ENCODE measurements at regions not wholly inside any gene's neighbourhood (a gene's known extent, or its start where the extent isn't known, plus 50 kb on each side); places are given as distances from the start of the nearest gene placed in this dataset.
"Not testable (repeated sequence)": the region's sequence is repeated elsewhere in the genome, so short reads cannot be mapped to it uniquely, and the experiment has no call there.

- intact Hi-C loops (cut with DNase I; ENCODE audit: low total_unique reads): no loop called here
Measured at GRCh38 chr9:102941868-102942267, 53.3 kb upstream of the CYLC2 start.

GRCh38 chr9:102922526-102922925 lies 72.6 kb upstream of the CYLC2 start:
- Histone ChIP-seq H3K36me3 (no peaks in the 10 kb centered on the region), H3K27ac (no peak overlapping the region), H3K27me3 (no peaks in the 10 kb centered on the region), H3K4me3 (no peak overlapping the region), H3K4me1 (no peaks in the 10 kb centered on the region), H3K9me3 (no peaks in the 10 kb centered on the region)
- 54 to 63% methylated on average over 1 of the region's 1 CpG for WGBS, 2 donors (ENCODE audit: low coverage in 1 of 2)
- TF ChIP-seq POLR2A (IDR thresholded peaks at IDR 0.05): no peak
- no peak for TF ChIP-seq POLR2AphosphoS5 (IDR thresholded peaks at IDR 0.05)
- no peak for TF ChIP-seq EP300 (IDR thresholded peaks at IDR 0.05; ENCODE audit: low read depth)
- no peak for TF ChIP-seq CTCF (IDR thresholded peaks at IDR 0.05)
- in situ Hi-C loops (cut with MboI; ENCODE audit: low pct_ligation_motif_present in 1 of 4, low pct_unique_long_range_greater_than_20kb in 1 of 4, low sequenced_read_pairs in 3 of 4): no loop called here
- intact Hi-C loops (cut with DNase I; ENCODE audit: low total_unique reads): no loop called here
- no peak for DNase-seq

More at GRCh38 chr9:102941868-102942267, 53.3 kb upstream of the CYLC2 start:
- no peaks in the 10 kb centered on the region for H3K9me3 ChIP-seq
- DNase-seq: no peak
- H3K27ac ChIP-seq: no peak overlapping the region
- H3K27me3 ChIP-seq: no peaks in the 10 kb centered on the region
- H3K36me3 ChIP-seq: no peaks in the 10 kb centered on the region
- H3K4me3 ChIP-seq: no peak overlapping the region
- in situ Hi-C loops (cut with MboI; ENCODE audit: low pct_ligation_motif_present in 1 of 4, low pct_unique_long_range_greater_than_20kb in 1 of 4, low sequenced_read_pairs in 3 of 4): no loop called here
- WGBS, 2 donors (ENCODE audit: low coverage in 1 of 2): 80 to 93% methylated on average over 3 to 4 of the region's 4 CpGs
- H3K4me1 ChIP-seq: no peaks in the 10 kb centered on the region
- no peak for TF ChIP-seq CTCF (IDR thresholded peaks at IDR 0.05)
- no peak for TF ChIP-seq EP300 (IDR thresholded peaks at IDR 0.05; ENCODE audit: low read depth)
- TF ChIP-seq POLR2A (IDR thresholded peaks at IDR 0.05): no peak
- no peak for TF ChIP-seq POLR2AphosphoS5 (IDR thresholded peaks at IDR 0.05)

- in situ Hi-C loops (cut with MboI; ENCODE audit: low pct_ligation_motif_present in 1 of 4, low pct_unique_long_range_greater_than_20kb in 1 of 4, low sequenced_read_pairs in 3 of 4): no loop called here
- intact Hi-C loops (cut with DNase I; ENCODE audit: low total_unique reads): no loop called here
Measured at GRCh38 chr9:102911185-102911584, 83.9 kb upstream of the CYLC2 start.

GRCh38 chr9:102905795-102906194 lies 89.3 kb upstream of the CYLC2 start:
- DNase-seq; H3K27ac ChIP-seq; H3K4me3 ChIP-seq; H3K36me3 ChIP-seq; H3K4me1 ChIP-seq; in situ Hi-C loops (cut with MboI; ENCODE audit: low pct_ligation_motif_present in 1 of 4, low pct_unique_long_range_greater_than_20kb in 1 of 4, low sequenced_read_pairs in 3 of 4); intact Hi-C loops (cut with DNase I; ENCODE audit: low total_unique reads); H3K27me3 ChIP-seq; H3K9me3 ChIP-seq: not testable (repeated sequence)
- 83 to 85% methylated on average over 1 to 8 of the region's 8 CpGs for WGBS, 2 donors (ENCODE audit: low coverage in 1 of 2)

More at GRCh38 chr9:102911185-102911584, 83.9 kb upstream of the CYLC2 start:
- Histone ChIP-seq H3K27me3 (no peaks in the 10 kb centered on the region), H3K36me3 (no peaks in the 10 kb centered on the region), H3K4me3 (no peak overlapping the region), H3K4me1 (no peaks in the 10 kb centered on the region), H3K9me3 (no peaks in the 10 kb centered on the region), H3K27ac (no peak overlapping the region)
- WGBS, 2 donors (ENCODE audit: low coverage in 1 of 2): 40 to 51% methylated on average over 2 of the region's 2 CpGs
- no peak for DNase-seq
- TF ChIP-seq POLR2AphosphoS5 (IDR thresholded peaks at IDR 0.05) (no peak), POLR2A (IDR thresholded peaks at IDR 0.05) (no peak), CTCF (IDR thresholded peaks at IDR 0.05) (no peak), EP300 (IDR thresholded peaks at IDR 0.05; ENCODE audit: low read depth) (no peak)

GRCh38 chr9:102892025-102892424 lies 103.1 kb upstream of the CYLC2 start:
- in situ Hi-C loops (cut with MboI; ENCODE audit: low pct_ligation_motif_present in 1 of 4, low pct_unique_long_range_greater_than_20kb in 1 of 4, low sequenced_read_pairs in 3 of 4): no loop called here
- no peaks in the 10 kb centered on the region for H3K36me3 ChIP-seq
- H3K27me3 ChIP-seq: no peaks in the 10 kb centered on the region
- no peak for TF ChIP-seq POLR2A (IDR thresholded peaks at IDR 0.05)
- no peak for TF ChIP-seq CTCF (IDR thresholded peaks at IDR 0.05)
- TF ChIP-seq EP300 (IDR thresholded peaks at IDR 0.05; ENCODE audit: low read depth): no peak
- no peak for TF ChIP-seq POLR2AphosphoS5 (IDR thresholded peaks at IDR 0.05)
- no peak for DNase-seq
- H3K9me3 ChIP-seq: no peaks in the 10 kb centered on the region
- no peak overlapping the region for H3K27ac ChIP-seq
- intact Hi-C loops (cut with DNase I; ENCODE audit: low total_unique reads): no loop called here
- WGBS, 2 donors (ENCODE audit: low coverage in 1 of 2): 92 to 94% methylated on average over 2 of the region's 2 CpGs
- H3K4me3 ChIP-seq: no peak overlapping the region
- no peaks in the 10 kb centered on the region for H3K4me1 ChIP-seq

GRCh38 chr9:102888747-102889146 lies 106.4 kb upstream of the CYLC2 start:
- H3K27me3 ChIP-seq: not testable (repeated sequence)

More at GRCh38 chr9:102888747-102889146, 106.4 kb upstream of the CYLC2 start:
- H3K4me3 ChIP-seq; in situ Hi-C loops (cut with MboI; ENCODE audit: low pct_ligation_motif_present in 1 of 4, low pct_unique_long_range_greater_than_20kb in 1 of 4, low sequenced_read_pairs in 3 of 4); H3K27ac ChIP-seq; H3K4me1 ChIP-seq; DNase-seq; H3K9me3 ChIP-seq; H3K36me3 ChIP-seq: not testable (repeated sequence)
- intact Hi-C loops (cut with DNase I; ENCODE audit: low total_unique reads): loop anchor here (10.0 kb wide), 1 partner anchor 1246 kb away; no protein-coding TSS in a partner anchor
- 90 to 91% methylated on average over 3 to 5 of the region's 5 CpGs for WGBS, 2 donors (ENCODE audit: low coverage in 1 of 2)

All from transverse colon (tissue), 4 donors.